Left ventricle myocardium inferior (tissue), 1 donor: ENCODE measurements at regions not wholly inside any gene's neighbourhood (a gene's known extent, or its start where the extent isn't known, plus 50 kb on each side); places are given as distances from the start of the nearest gene placed in this dataset.

Experiments
- DNase-seq: peaks from one replicate; pipeline ENCODE4 v3.0.0-alpha.2; 2020
- H3K27ac ChIP-seq: fragments of 200-600 bp; replicated peaks from 2 replicates; pipeline ENCODE4 v1.8.0; 2021
- H3K27me3 ChIP-seq: fragments of 200-600 bp; 2 replicates; pipeline ENCODE4 v1.8.0; 2021; ENCODE audit warnings: low read depth
- H3K36me3 ChIP-seq: fragments of 200-600 bp; 2 replicates; pipeline ENCODE4 v1.8.0; 2021
- H3K4me1 ChIP-seq: fragments of 200-600 bp; 2 replicates; pipeline ENCODE4 v1.8.0; 2021
- H3K4me3 ChIP-seq: fragments of 200-600 bp; 2 replicates; pipeline ENCODE4 v1.8.0; 2021; ENCODE audit warnings: mild to moderate bottlenecking, moderate library complexity
- H3K9me3 ChIP-seq: fragments of 200-600 bp; replicated peaks from 2 replicates; pipeline ENCODE4 v1.8.0; 2021
- intact Hi-C: fragments of 100-400 bp; cut with micrococcal nuclease; formaldehyde crosslinking; loops from one replicate; pipeline ENCODE4 v1.11.0; 2022
- TF ChIP-seq, protein P1 (sequence below): fragments of 200-600 bp; IDR thresholded peaks from 2 replicates; pipeline ENCODE4 v1.8.0; 2021; ENCODE audit warnings: antibody characterized with exemption, mild to moderate bottlenecking, borderline replicate concordance
- donor health status: DM: no; HTN: yes; CAD: no; lungs with severe emphysema.

- Histone ChIP-seq H3K9me3 (peaks cover 3% of the 10 kb centered on the region), H3K27me3 (no peaks in the 10 kb centered on the region), H3K27ac (no peak overlapping the region), H3K4me3 (no peak overlapping the region), H3K36me3 (no peaks in the 10 kb centered on the region), H3K4me1 (peaks cover 10% of the 10 kb centered on the region)
- intact Hi-C loops: no loop called here
- TF ChIP-seq, protein P1, sequence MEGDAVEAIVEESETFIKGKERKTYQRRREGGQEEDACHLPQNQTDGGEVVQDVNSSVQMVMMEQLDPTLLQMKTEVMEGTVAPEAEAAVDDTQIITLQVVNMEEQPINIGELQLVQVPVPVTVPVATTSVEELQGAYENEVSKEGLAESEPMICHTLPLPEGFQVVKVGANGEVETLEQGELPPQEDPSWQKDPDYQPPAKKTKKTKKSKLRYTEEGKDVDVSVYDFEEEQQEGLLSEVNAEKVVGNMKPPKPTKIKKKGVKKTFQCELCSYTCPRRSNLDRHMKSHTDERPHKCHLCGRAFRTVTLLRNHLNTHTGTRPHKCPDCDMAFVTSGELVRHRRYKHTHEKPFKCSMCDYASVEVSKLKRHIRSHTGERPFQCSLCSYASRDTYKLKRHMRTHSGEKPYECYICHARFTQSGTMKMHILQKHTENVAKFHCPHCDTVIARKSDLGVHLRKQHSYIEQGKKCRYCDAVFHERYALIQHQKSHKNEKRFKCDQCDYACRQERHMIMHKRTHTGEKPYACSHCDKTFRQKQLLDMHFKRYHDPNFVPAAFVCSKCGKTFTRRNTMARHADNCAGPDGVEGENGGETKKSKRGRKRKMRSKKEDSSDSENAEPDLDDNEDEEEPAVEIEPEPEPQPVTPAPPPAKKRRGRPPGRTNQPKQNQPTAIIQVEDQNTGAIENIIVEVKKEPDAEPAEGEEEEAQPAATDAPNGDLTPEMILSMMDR: no peak
- DNase-seq: no peak
These were observed 96.4 kb upstream of the HS3ST1 start for GRCh38 chr4:11525085-11525484.

GRCh38 chr4:11518754-11519153, 90.1 kb upstream of the HS3ST1 start:
- DNase-seq: no peak
- Histone ChIP-seq H3K4me3 (no peak overlapping the region), H3K27me3 (peaks cover 4% of the 10 kb centered on the region), H3K27ac (no peak overlapping the region), H3K9me3 (no peaks in the 10 kb centered on the region), H3K4me1 (no peaks in the 10 kb centered on the region), H3K36me3 (no peaks in the 10 kb centered on the region)
- intact Hi-C loops: no loop called here
- TF ChIP-seq, protein P1: no peak

- no peak for DNase-seq
- H3K27ac ChIP-seq: no peak overlapping the region
- intact Hi-C loops: no loop called here
- H3K9me3 ChIP-seq: no peaks in the 10 kb centered on the region
- H3K27me3 ChIP-seq: peaks cover 4% of the 10 kb centered on the region
- H3K36me3 ChIP-seq: no peaks in the 10 kb centered on the region
- TF ChIP-seq, protein P1: no peak
- no peak overlapping the region for H3K4me3 ChIP-seq
- H3K4me1 ChIP-seq: no peaks in the 10 kb centered on the region
These were observed 86.2 kb upstream of the HS3ST1 start for GRCh38 chr4:11514779-11515419.

GRCh38 chr4:11514003-11514402, 85.3 kb upstream of the HS3ST1 start:
- TF ChIP-seq, protein P1: no peak
- intact Hi-C loops: no loop called here

DNA sequence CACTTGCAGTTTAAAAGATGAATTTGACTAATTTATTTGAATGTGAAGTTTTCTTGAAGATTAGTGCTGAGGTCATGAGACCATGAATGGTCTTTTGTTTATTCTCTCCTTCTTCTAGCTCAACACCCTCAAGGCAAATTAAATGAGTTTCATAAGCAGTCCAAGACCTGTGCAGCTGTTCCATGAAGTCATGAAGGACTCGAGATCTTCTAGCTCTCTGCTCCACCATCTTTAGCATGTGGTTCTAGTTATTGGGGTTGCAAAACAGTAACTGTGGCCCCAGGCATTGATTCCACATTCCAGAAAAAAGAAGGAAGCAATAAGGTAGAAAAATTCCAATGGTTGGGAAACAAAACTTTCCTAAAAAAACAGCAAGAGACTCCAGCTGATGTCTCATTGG, 84.2 kb upstream of the HS3ST1 start:
- Histone ChIP-seq H3K4me1 (no peaks in the 10 kb centered on the region), H3K27me3 (peaks cover 4% of the 10 kb centered on the region), H3K36me3 (no peaks in the 10 kb centered on the region), H3K9me3 (no peaks in the 10 kb centered on the region), H3K27ac (no peak overlapping the region), H3K4me3 (no peak overlapping the region)
- DNase-seq: no peak
- intact Hi-C loops: no loop called here
- TF ChIP-seq, protein P1: no peak

More at GRCh38 chr4:11514003-11514402, 85.3 kb upstream of the HS3ST1 start:
- no peaks in the 10 kb centered on the region for H3K4me1 ChIP-seq
- no peak overlapping the region for H3K27ac ChIP-seq
- H3K9me3 ChIP-seq: no peaks in the 10 kb centered on the region
- no peaks in the 10 kb centered on the region for H3K36me3 ChIP-seq
- DNase-seq: no peak
- peaks cover 4% of the 10 kb centered on the region for H3K27me3 ChIP-seq
- no peak overlapping the region for H3K4me3 ChIP-seq
